SK-N-MC (cell line): ENCODE measurements at regions not wholly inside any gene's neighbourhood (a gene's known extent, or its start where the extent isn't known, plus 50 kb on each side); places are given as distances from the start of the nearest gene placed in this dataset.

Experiments used
- EZH2 ChIP-seq: fragments of 200-600 bp; sonication (generic); IDR thresholded peaks from one replicate; pipeline ENCODE4 v1.6.1; 2017; ENCODE audit warnings: antibody characterized with exemption
- FOXP2 ChIP-seq: optimal IDR thresholded peaks from 2 replicates; pipeline ENCODE3; 2011; ENCODE audit warnings: mild to moderate bottlenecking, moderate library complexity; ENCODE audit not compliant: insufficient read depth; ENCODE audit errors: extremely low read length, control extremely low read depth
- POLR2AphosphoS5 ChIP-seq: IDR thresholded peaks from 2 replicates; pipeline ENCODE4 v1.6.1; 2012; ENCODE audit warnings: mild to moderate bottlenecking, low read depth, low read length, borderline replicate concordance

DNA sequence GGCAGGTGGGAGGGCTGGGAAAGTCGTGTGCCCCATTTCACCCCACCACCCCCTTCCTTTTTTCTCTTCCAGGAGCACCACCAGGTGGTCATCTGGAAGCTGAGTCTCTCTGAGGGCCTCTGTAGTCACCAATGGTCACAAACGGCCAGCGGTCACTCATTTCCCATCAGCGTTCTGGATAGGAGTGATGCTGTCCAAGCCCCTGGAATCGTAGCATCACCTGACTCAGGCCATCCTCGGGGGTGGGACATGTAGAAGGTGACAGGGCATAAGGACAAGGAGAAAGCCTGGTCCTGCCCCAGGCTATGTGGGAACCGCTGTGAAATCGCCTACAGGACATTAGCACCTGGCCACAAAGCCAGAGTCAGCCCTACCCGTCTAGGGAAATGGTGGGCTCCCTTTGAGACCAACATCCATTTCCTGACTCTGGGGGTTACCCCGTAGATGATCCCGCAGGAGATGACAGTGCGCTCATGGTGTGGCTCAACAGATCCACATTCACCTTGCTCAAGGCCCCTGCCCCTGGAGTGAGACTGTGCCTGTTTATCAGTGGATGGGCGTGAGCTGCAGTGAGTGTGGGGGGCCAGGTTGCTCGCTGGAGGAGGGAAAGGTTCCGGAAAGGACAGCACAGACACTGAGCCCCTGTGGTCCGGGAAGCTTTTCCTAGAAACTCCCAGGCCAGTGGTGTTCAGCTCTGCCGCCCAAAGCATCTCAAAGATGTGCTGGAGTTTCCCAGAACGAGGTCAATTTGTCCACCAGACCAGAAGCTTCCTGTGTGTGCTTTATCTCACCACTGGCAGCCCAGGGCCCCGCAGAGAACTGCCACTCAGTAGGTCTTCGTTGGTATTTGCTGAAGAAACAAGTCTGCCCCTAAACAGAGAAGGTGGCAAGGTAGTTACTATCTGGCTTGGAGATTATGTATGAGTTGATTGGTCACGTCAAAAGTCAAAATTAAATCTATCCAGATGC lies 61.1 kb upstream of the UNC5A start:
- no peak for TF ChIP-seq EZH2
- TF ChIP-seq POLR2AphosphoS5, result no peak
- no peak for TF ChIP-seq FOXP2
